GM21619 (cell line): ENCODE measurements at regions not wholly inside any gene's neighbourhood (a gene's known extent, or its start where the extent isn't known, plus 50 kb on each side); places are given as distances from the start of the nearest gene placed in this dataset.
"Not testable (repeated sequence)": the region's sequence is repeated elsewhere in the genome, so short reads cannot be mapped to it uniquely, and the experiment has no call there.

Experiments
- ATAC-seq: cut with Tn5 transposase; IDR thresholded peaks from one replicate; pipeline ENCODE4 v1.9.1; 2021; ENCODE audit not compliant: unreplicated experiment

- ATAC-seq = no peak
These were observed 50.9 kb upstream of the PTPDC1 start for GRCh38 chr9:94033383-94033782.

GRCh38 chr9:94031946-94032345 is 52.3 kb upstream of the PTPDC1 start:
- no peak for ATAC-seq

- no peak for ATAC-seq
These were observed 52.9 kb upstream of the PTPDC1 start for GRCh38 chr9:94031380-94031779.

GRCh38 chr9:94030318-94031179 is 53.7 kb upstream of the PTPDC1 start:
- peak; percentile 97 for ATAC-seq

- no peak for ATAC-seq
These were observed 54.3 kb upstream of the PTPDC1 start for GRCh38 chr9:94029932-94030317.

- no peak for ATAC-seq
These were observed 57.4 kb upstream of the PTPDC1 start for GRCh38 chr9:94026816-94027215.

GRCh38 chr9:94022476-94022875 is 61.8 kb upstream of the PTPDC1 start:
- ATAC-seq = not testable (repeated sequence)

GRCh38 chr9:94020836-94021235 is 63.4 kb upstream of the PTPDC1 start:
- ATAC-seq = not testable (repeated sequence)

GRCh38 chr9:94018628-94019027 is 63.5 kb upstream of the BARX1 start:
- ATAC-seq = no peak

GRCh38 chr9:94017939-94018531 is 62.9 kb upstream of the BARX1 start:
- ATAC-seq = no peak

GRCh38 chr9:94016744-94017143 is 61.6 kb upstream of the BARX1 start:
- no peak for ATAC-seq

GRCh38 chr9:94014920-94015319 is 59.8 kb upstream of the BARX1 start:
- no peak for ATAC-seq

- ATAC-seq = no peak
These were observed 59.0 kb upstream of the BARX1 start for GRCh38 chr9:94014066-94014654.

- ATAC-seq = no peak
These were observed 55.9 kb upstream of the BARX1 start for GRCh38 chr9:94010980-94011533.

GRCh38 chr9:94005272-94005901 is 50.2 kb upstream of the BARX1 start:
- no peak for ATAC-seq
